ENCODE measurements at regions not wholly inside any gene's neighbourhood (a gene's known extent, or its start where the extent isn't known, plus 50 kb on each side); places are given as distances from the start of the nearest gene placed in this dataset.
"Not testable (repeated sequence)": the region's sequence is repeated elsewhere in the genome, so short reads cannot be mapped to it uniquely, and the experiment has no call there.

GRCh38 chr6:28807682-28808280, 116.0 kb downstream of the TRIM27 start:
- DNase-seq: peak; percentile 64 to 80

GRCh38 chr6:28808383-28808782, 115.4 kb downstream of the TRIM27 start:
- DNase-seq: no peak

GRCh38 chr6:28809947-28810658, 113.7 kb downstream of the TRIM27 start:
- peak; percentile 52 to 62 for DNase-seq

- DNase-seq: peak in 1 of 2 experiments; percentile 17
Measured at GRCh38 chr6:28810659-28811053, 113.1 kb downstream of the TRIM27 start.

GRCh38 chr6:28811873-28812272, 111.9 kb downstream of the TRIM27 start:
- DNase-seq: peak; percentile 24 to 43

GRCh38 chr6:28812778-28813569, 110.8 kb downstream of the TRIM27 start:
- no peak for DNase-seq

GRCh38 chr6:28814032-28814976, 109.5 kb downstream of the TRIM27 start:
- no peak for DNase-seq

- DNase-seq: peak; percentile 25 to 32
Measured at GRCh38 chr6:28816339-28816908, 107.4 kb downstream of the TRIM27 start.

GRCh38 chr6:28816909-28817807, 106.6 kb downstream of the TRIM27 start:
- DNase-seq: peak; percentile 43 to 82

- DNase-seq: peak in 1 of 2 experiments; percentile 4
Measured at GRCh38 chr6:28817808-28818145, 106.0 kb downstream of the TRIM27 start.

- no peak for DNase-seq
Measured at GRCh38 chr6:28824793-28825731, 98.7 kb downstream of the TRIM27 start.

- no peak for DNase-seq
Measured at GRCh38 chr6:28825732-28826293, 98.0 kb downstream of the TRIM27 start.

- not testable (repeated sequence) for DNase-seq
Measured at GRCh38 chr6:28831683-28832082, 92.1 kb downstream of the TRIM27 start.

GRCh38 chr6:28836703-28837102, 87.1 kb downstream of the TRIM27 start:
- DNase-seq: not testable (repeated sequence)

- DNase-seq: peak; percentile 72 to 80
Measured at GRCh38 chr6:28838289-28838633, 85.5 kb downstream of the TRIM27 start.

GRCh38 chr6:28838634-28839442, 84.9 kb downstream of the TRIM27 start:
- DNase-seq: peak; percentile 81 to 93

- peak in 1 of 2 experiments; percentile 36 for DNase-seq
Measured at GRCh38 chr6:28839443-28840120, 84.2 kb downstream of the TRIM27 start.

GRCh38 chr6:28841290-28841689, 82.5 kb downstream of the TRIM27 start:
- DNase-seq: no peak

Measured in NCI-H524 (cell line).